ENCODE measurements at regions not wholly inside any gene's neighbourhood (a gene's known extent, or its start where the extent isn't known, plus 50 kb on each side); places are given as distances from the start of the nearest gene placed in this dataset.

DNA sequence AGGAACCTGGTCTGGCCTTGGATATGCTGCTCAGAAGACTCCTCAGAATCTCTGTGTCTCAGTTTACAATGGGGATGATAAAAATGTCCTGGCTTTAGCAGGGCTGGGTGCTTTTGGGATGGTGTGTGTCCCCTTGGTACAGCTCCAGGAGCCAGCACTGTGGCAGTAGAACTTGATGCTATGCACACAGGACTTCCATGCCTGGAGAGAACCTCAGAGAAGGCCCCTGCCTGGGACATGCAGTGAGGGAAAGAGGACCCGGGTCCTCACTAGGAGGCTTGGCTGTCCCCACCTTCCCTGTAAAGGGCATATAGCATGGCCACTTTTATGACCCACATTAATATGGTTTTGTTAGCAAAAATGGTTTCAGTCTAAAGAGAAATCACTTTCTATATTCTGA, 100.5 kb downstream of the GLRX3 start:
- no peak for TF ChIP-seq POLR2AphosphoS5 (IDR thresholded peaks at IDR 0.05; ENCODE audit: low read depth, low read length)
- no peak for TF ChIP-seq POLR2A (IDR thresholded peaks at IDR 0.05; ENCODE audit: low read depth, low read length)
- TF ChIP-seq TAF1 (IDR thresholded peaks at IDR 0.05; ENCODE audit: low read depth, low read length), result no peak
- TF ChIP-seq POU2F2 (IDR thresholded peaks at IDR 0.05; ENCODE audit: low read depth, low read length), result no peak
- no peak for TF ChIP-seq PAX5 (IDR thresholded peaks at IDR 0.05; ENCODE audit: insufficient read depth, low read length, severe bottlenecking)
- TF ChIP-seq SPI1 (IDR thresholded peaks at IDR 0.05; ENCODE audit: low read depth, low read length), result no peak
